ENCODE measurements at regions not wholly inside any gene's neighbourhood (a gene's known extent, or its start where the extent isn't known, plus 50 kb on each side); places are given as distances from the start of the nearest gene placed in this dataset.

DNA sequence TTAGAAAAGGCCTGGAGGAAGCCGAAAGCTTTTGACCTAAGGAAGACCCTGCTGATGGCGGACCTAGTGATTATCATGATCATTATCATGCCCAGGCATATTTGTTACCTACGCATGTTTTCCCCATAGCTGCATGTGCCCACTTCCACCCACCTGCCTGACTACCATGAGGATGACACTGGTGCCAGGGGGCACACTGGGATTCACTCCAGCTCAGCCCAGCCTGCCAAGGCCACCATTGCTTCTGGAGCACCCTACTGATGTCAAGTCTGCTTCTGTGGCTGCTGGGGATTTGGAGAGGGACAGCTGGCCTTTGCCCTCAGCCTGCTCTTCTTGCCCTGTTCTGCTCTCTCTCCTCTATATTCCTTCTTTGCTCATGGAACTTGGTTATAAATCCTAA, 124.7 kb upstream of the NALF2 start:
- H3K36me3 ChIP-seq (ENCODE audit: insufficient read depth, low read length), result no peaks in the 10 kb centered on the region
- H3K4me2 ChIP-seq (ENCODE audit: low read length), result no peak overlapping the region
- no peak overlapping the region for H3K27ac ChIP-seq (ENCODE audit: low read depth, low read length, poor library complexity, severe bottlenecking)
- no peak overlapping the region for H3K9ac ChIP-seq (ENCODE audit: low read length)
- no peaks in the 10 kb centered on the region for H3K79me2 ChIP-seq (ENCODE audit: insufficient read depth, low read length)
- no peaks in the 10 kb centered on the region for H3K4me1 ChIP-seq (ENCODE audit: insufficient read depth, low read length, severe bottlenecking)
- H3K9me2 ChIP-seq (ENCODE audit: low read depth, low read length), result no peaks in the 10 kb centered on the region
- TF ChIP-seq, protein P1, sequence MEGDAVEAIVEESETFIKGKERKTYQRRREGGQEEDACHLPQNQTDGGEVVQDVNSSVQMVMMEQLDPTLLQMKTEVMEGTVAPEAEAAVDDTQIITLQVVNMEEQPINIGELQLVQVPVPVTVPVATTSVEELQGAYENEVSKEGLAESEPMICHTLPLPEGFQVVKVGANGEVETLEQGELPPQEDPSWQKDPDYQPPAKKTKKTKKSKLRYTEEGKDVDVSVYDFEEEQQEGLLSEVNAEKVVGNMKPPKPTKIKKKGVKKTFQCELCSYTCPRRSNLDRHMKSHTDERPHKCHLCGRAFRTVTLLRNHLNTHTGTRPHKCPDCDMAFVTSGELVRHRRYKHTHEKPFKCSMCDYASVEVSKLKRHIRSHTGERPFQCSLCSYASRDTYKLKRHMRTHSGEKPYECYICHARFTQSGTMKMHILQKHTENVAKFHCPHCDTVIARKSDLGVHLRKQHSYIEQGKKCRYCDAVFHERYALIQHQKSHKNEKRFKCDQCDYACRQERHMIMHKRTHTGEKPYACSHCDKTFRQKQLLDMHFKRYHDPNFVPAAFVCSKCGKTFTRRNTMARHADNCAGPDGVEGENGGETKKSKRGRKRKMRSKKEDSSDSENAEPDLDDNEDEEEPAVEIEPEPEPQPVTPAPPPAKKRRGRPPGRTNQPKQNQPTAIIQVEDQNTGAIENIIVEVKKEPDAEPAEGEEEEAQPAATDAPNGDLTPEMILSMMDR (IDR thresholded peaks at IDR 0.05; ENCODE audit: low read length), result no peak
- TF ChIP-seq EZH2 (IDR thresholded peaks at IDR 0.05; ENCODE audit: borderline replicate concordance, low read length), result no peak
- no peak overlapping the region for H2AFZ ChIP-seq (ENCODE audit: low read length)
- no peak overlapping the region for H3K4me3 ChIP-seq (ENCODE audit: low read depth, low read length, poor library complexity, severe bottlenecking)
- no peaks in the 10 kb centered on the region for H3K27me3 ChIP-seq (ENCODE audit: insufficient read depth, low read length)
- H3F3A ChIP-seq (ENCODE audit: insufficient read depth, low read length), result no peaks in the 10 kb centered on the region
- H3K9me3 ChIP-seq (ENCODE audit: low read length), result no peaks in the 10 kb centered on the region
- H4K20me1 ChIP-seq (ENCODE audit: insufficient read depth, low read length), result no peaks in the 10 kb centered on the region

DNA sequence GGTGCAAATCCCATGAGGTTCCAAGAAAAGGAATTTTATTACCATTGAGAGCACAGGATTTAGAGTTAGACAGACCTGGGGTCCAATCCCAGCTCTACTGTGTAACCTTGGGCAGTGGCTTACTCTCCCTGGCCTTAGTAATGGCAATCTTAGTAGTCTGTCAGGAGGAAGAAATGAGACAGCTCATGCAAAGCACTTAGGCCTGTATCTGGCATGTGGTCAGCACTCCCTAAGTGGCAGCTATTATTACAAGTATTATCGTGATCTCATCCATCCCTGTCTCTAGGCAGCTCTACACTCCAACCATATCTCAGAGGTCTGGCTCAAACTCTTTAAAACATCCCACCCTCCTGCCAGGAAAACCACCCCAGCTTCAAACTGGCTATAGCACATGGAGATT, 129.6 kb upstream of the NALF2 start:
- Histone ChIP-seq H4K20me1 (ENCODE audit: insufficient read depth, low read length) (no peaks in the 10 kb centered on the region), H3K36me3 (ENCODE audit: insufficient read depth, low read length) (no peaks in the 10 kb centered on the region), H3K4me3 (ENCODE audit: low read depth, low read length, poor library complexity, severe bottlenecking) (no peak overlapping the region), H3K4me1 (ENCODE audit: insufficient read depth, low read length, severe bottlenecking) (no peaks in the 10 kb centered on the region), H3F3A (ENCODE audit: insufficient read depth, low read length) (no peaks in the 10 kb centered on the region), H3K79me2 (ENCODE audit: insufficient read depth, low read length) (no peaks in the 10 kb centered on the region), H2AFZ (ENCODE audit: low read length) (no peak overlapping the region), H3K27ac (ENCODE audit: low read depth, low read length, poor library complexity, severe bottlenecking) (no peak overlapping the region), H3K27me3 (ENCODE audit: insufficient read depth, low read length) (no peaks in the 10 kb centered on the region), H3K4me2 (ENCODE audit: low read length) (no peak overlapping the region), H3K9ac (ENCODE audit: low read length) (no peak overlapping the region), H3K9me2 (ENCODE audit: low read depth, low read length) (no peaks in the 10 kb centered on the region), H3K9me3 (ENCODE audit: low read length) (no peaks in the 10 kb centered on the region)
- TF ChIP-seq, protein P1 (IDR thresholded peaks at IDR 0.05; ENCODE audit: low read length), result no peak
- no peak for TF ChIP-seq EZH2 (IDR thresholded peaks at IDR 0.05; ENCODE audit: borderline replicate concordance, low read length)

DNA sequence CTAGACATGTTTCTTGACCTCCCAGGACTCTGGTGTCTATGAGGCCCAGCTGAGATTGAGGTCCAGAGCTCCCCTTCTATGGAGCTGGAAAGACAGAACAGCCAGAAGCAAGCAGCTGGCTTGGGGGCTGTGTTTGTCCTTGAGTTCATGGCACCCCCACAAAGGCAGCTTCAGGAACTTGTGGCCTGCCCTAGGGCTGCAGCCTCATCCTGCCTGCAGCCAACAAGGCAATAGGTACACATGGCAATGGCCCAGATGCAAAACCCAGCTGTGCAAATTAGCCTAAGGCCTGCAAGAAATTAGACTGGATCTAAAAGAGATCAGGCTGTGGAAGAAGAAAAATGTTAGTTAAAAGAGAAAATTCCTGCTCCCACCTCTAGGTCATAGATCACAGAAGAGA, 131.7 kb upstream of the NALF2 start:
- TF ChIP-seq, protein P1 (IDR thresholded peaks at IDR 0.05; ENCODE audit: low read length), result no peak
- no peak for TF ChIP-seq EZH2 (IDR thresholded peaks at IDR 0.05; ENCODE audit: borderline replicate concordance, low read length)
- no peaks in the 10 kb centered on the region for H3K27me3 ChIP-seq (ENCODE audit: insufficient read depth, low read length)

More for the DNA sequence above, 131.7 kb upstream of the NALF2 start:
- Histone ChIP-seq H3K4me1 (ENCODE audit: insufficient read depth, low read length, severe bottlenecking) (no peaks in the 10 kb centered on the region), H3K9me3 (ENCODE audit: low read length) (no peaks in the 10 kb centered on the region), H3K4me2 (ENCODE audit: low read length) (no peak overlapping the region), H2AFZ (ENCODE audit: low read length) (no peak overlapping the region), H3K4me3 (ENCODE audit: low read depth, low read length, poor library complexity, severe bottlenecking) (no peak overlapping the region), H3K9me2 (ENCODE audit: low read depth, low read length) (no peaks in the 10 kb centered on the region), H3K79me2 (ENCODE audit: insufficient read depth, low read length) (no peaks in the 10 kb centered on the region), H3K27ac (ENCODE audit: low read depth, low read length, poor library complexity, severe bottlenecking) (no peak overlapping the region), H3K36me3 (ENCODE audit: insufficient read depth, low read length) (no peaks in the 10 kb centered on the region), H3K9ac (ENCODE audit: low read length) (no peak overlapping the region), H4K20me1 (ENCODE audit: insufficient read depth, low read length) (no peaks in the 10 kb centered on the region), H3F3A (ENCODE audit: insufficient read depth, low read length) (no peaks in the 10 kb centered on the region)
